ENCODE measurements at regions not wholly inside any gene's neighbourhood (a gene's known extent, or its start where the extent isn't known, plus 50 kb on each side); places are given as distances from the start of the nearest gene placed in this dataset.

- TF ChIP-seq CTCF (conservative IDR thresholded peaks at IDR 0.05 in 1 of 2, IDR thresholded peaks at IDR 0.05 in 1 of 2; ENCODE audit: extremely low read depth in 1 of 2, insufficient read depth in 1 of 2, low read depth in 1 of 2, low read length in 2 of 2) = no peak
- no peak for TF ChIP-seq EZH2 (IDR thresholded peaks at IDR 0.05; ENCODE audit: borderline replicate concordance, low read length)
These were observed 459.8 kb downstream of the MCTP2 start for GRCh38 chr15:94691169-94691568.
